ENCODE measurements at regions not wholly inside any gene's neighbourhood (a gene's known extent, or its start where the extent isn't known, plus 50 kb on each side); places are given as distances from the start of the nearest gene placed in this dataset.

DNA sequence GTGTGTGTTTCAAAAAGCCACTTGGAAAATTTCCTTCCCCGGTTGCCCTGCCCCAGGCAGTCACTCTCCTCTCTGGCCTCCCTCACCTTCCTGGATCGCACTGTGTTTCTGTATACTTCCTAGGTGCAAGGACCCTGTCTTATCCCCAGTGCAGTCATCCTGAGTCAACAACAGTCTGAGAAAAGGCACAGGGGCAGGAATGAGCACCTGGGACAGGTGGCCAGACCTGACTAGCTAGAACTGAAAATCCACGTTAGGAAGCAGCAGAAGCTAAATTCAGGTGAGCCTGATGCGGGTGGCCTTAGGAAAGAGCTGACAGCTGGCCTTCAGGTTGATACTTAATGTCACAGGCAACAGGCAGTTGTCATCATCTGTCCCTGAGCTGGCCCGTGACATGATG lies 62.9 kb upstream of the VGLL4 start:
- TF ChIP-seq SP7 (tag by site-specific recombination; IDR thresholded peaks at IDR 0.05) = no peak
- TF ChIP-seq BCL11A (tag by site-specific recombination; IDR thresholded peaks at IDR 0.05; ENCODE audit: low read depth) = no peak
- TF ChIP-seq, protein P1, sequence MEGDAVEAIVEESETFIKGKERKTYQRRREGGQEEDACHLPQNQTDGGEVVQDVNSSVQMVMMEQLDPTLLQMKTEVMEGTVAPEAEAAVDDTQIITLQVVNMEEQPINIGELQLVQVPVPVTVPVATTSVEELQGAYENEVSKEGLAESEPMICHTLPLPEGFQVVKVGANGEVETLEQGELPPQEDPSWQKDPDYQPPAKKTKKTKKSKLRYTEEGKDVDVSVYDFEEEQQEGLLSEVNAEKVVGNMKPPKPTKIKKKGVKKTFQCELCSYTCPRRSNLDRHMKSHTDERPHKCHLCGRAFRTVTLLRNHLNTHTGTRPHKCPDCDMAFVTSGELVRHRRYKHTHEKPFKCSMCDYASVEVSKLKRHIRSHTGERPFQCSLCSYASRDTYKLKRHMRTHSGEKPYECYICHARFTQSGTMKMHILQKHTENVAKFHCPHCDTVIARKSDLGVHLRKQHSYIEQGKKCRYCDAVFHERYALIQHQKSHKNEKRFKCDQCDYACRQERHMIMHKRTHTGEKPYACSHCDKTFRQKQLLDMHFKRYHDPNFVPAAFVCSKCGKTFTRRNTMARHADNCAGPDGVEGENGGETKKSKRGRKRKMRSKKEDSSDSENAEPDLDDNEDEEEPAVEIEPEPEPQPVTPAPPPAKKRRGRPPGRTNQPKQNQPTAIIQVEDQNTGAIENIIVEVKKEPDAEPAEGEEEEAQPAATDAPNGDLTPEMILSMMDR (tag by site-specific recombination; IDR thresholded peaks at IDR 0.05) = no peak
- no peak for TF ChIP-seq ZNF48 (tag by site-specific recombination; IDR thresholded peaks at IDR 0.05)
- no peak for TF ChIP-seq KLF8 (tag by site-specific recombination; IDR thresholded peaks at IDR 0.05)
- TF ChIP-seq, protein P2, sequence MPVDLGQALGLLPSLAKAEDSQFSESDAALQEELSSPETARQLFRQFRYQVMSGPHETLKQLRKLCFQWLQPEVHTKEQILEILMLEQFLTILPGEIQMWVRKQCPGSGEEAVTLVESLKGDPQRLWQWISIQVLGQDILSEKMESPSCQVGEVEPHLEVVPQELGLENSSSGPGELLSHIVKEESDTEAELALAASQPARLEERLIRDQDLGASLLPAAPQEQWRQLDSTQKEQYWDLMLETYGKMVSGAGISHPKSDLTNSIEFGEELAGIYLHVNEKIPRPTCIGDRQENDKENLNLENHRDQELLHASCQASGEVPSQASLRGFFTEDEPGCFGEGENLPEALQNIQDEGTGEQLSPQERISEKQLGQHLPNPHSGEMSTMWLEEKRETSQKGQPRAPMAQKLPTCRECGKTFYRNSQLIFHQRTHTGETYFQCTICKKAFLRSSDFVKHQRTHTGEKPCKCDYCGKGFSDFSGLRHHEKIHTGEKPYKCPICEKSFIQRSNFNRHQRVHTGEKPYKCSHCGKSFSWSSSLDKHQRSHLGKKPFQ (tag by site-specific recombination; IDR thresholded peaks at IDR 0.05) = no peak
- TF ChIP-seq ZBTB1 (tag by site-specific recombination; IDR thresholded peaks at IDR 0.05) = no peak
- TF ChIP-seq ZNF175 (tag by site-specific recombination; IDR thresholded peaks at IDR 0.05) = no peak
- TF ChIP-seq ZNF10 (tag by site-specific recombination; IDR thresholded peaks at IDR 0.05) = no peak
- TF ChIP-seq HOXD13 (CRISPR knock-in tag; IDR thresholded peaks at IDR 0.05; ENCODE audit: borderline replicate concordance) = no peak
